Mesendoderm (in vitro differentiated cells): ENCODE measurements at regions not wholly inside any gene's neighbourhood (a gene's known extent, or its start where the extent isn't known, plus 50 kb on each side); places are given as distances from the start of the nearest gene placed in this dataset.

Experiments used
- DNase-seq: peaks from one replicate; pipeline ENCODE4 v3.0.0; 2013
- H2AK5ac ChIP-seq: 2 replicates; pipeline ENCODE4 v1.6.1; 2013; ENCODE audit warnings: low read length, inconsistent platforms
- H2BK120ac ChIP-seq: 2 replicates; pipeline ENCODE4 v1.6.1; 2013; ENCODE audit warnings: low read depth, mild to moderate bottlenecking, low read length, moderate library complexity, mixed read lengths
- H2BK15ac ChIP-seq: replicated peaks from 2 replicates; pipeline ENCODE4 v1.6.1; 2013; ENCODE audit warnings: low read depth, mild to moderate bottlenecking, moderate library complexity
- H2BK5ac ChIP-seq: 2 replicates; pipeline ENCODE4 v1.6.1; 2013; ENCODE audit warnings: low read length, inconsistent platforms
- H3K18ac ChIP-seq: 2 replicates; pipeline ENCODE4 v1.6.1; 2013; ENCODE audit warnings: mild to moderate bottlenecking, low read length, mixed read lengths
- H3K23ac ChIP-seq: one replicate; pipeline ENCODE4 v1.6.1; 2013; ENCODE audit warnings: low read length
- H3K27ac ChIP-seq: 2 replicates; pipeline ENCODE4 v1.5.1; 2013; ENCODE audit warnings: low read depth, mild to moderate bottlenecking, inconsistent platforms, low read length, moderate library complexity
- H3K27me3 ChIP-seq: 2 replicates; pipeline ENCODE4 v1.6.1; 2013; ENCODE audit warnings: low read length, control low read depth, mild to moderate bottlenecking, inconsistent platforms; ENCODE audit not compliant: insufficient read depth, poor library complexity
- H3K36me3 ChIP-seq: 2 replicates; pipeline ENCODE4 v1.6.1; 2013; ENCODE audit warnings: low read length, inconsistent platforms; ENCODE audit not compliant: control insufficient read depth, insufficient read depth
- H3K4ac ChIP-seq: one replicate; pipeline ENCODE4 v1.6.1; 2013; ENCODE audit warnings: low read depth, mild to moderate bottlenecking, low read length, moderate library complexity
- H3K4me1 ChIP-seq: 2 replicates; pipeline ENCODE4 v1.6.1; 2013; ENCODE audit warnings: low read depth, low read length, inconsistent platforms; ENCODE audit not compliant: control insufficient read depth
- H3K4me2 ChIP-seq: 2 replicates; pipeline ENCODE4 v1.6.1; 2013; ENCODE audit warnings: low read length
- H3K4me3 ChIP-seq: 2 replicates; pipeline ENCODE4 v1.5.1; 2013; ENCODE audit warnings: mild to moderate bottlenecking, low read length
- H3K56ac ChIP-seq: one replicate; pipeline ENCODE4 v1.6.1; 2013; ENCODE audit warnings: low read length
- H3K79me1 ChIP-seq: 2 replicates; pipeline ENCODE4 v1.6.1; 2013; ENCODE audit warnings: low read length, inconsistent platforms
- H3K79me2 ChIP-seq: 2 replicates; pipeline ENCODE4 v1.6.1; 2013; ENCODE audit warnings: mild to moderate bottlenecking, low read length; ENCODE audit not compliant: control insufficient read depth, insufficient read depth
- H3K9ac ChIP-seq: 2 replicates; pipeline ENCODE4 v1.6.1; 2013; ENCODE audit warnings: low read length, inconsistent platforms
- H4K5ac ChIP-seq: one replicate; pipeline ENCODE4 v1.6.1; 2013; ENCODE audit warnings: low read length
- H4K8ac ChIP-seq: one replicate; pipeline ENCODE4 v1.6.1; 2013; ENCODE audit warnings: low read depth, mild to moderate bottlenecking, control low read depth, low read length, moderate library complexity
- WGBS: extraction: QIAGEN DNeasy Blood & Tissue Kit; methylation state at CpG from one replicate; pipeline ENCODE4 v1.1.7; 2013; ENCODE audit warnings: low lambda C conversion rate, missing lambda C conversion rate; ENCODE audit not compliant: insufficient coverage; ENCODE audit errors: extremely low coverage; 5-methylcytosine and 5-hydroxymethylcytosine counted together

GRCh38 chr2:121159291-121160071 lies 125.5 kb downstream of the TFCP2L1 start:
- H3K9ac ChIP-seq: no peak overlapping the region
- H3K4me1 ChIP-seq: no peaks in the 10 kb centered on the region
- H3K79me1 ChIP-seq: no peaks in the 10 kb centered on the region
- no peak for DNase-seq
- no peak overlapping the region for H3K27ac ChIP-seq
- H3K79me2 ChIP-seq: no peaks in the 10 kb centered on the region
- H4K5ac ChIP-seq: no peak overlapping the region
- H4K8ac ChIP-seq: no peak overlapping the region
- H2BK120ac ChIP-seq: no peak overlapping the region
- no peaks in the 10 kb centered on the region for H3K36me3 ChIP-seq
- H3K4me3 ChIP-seq: no peak overlapping the region
- no CpG with 5 or more reads among the region's 8 CpGs for WGBS
- no peak overlapping the region for H3K4ac ChIP-seq
- no peaks in the 10 kb centered on the region for H3K27me3 ChIP-seq
- H3K4me2 ChIP-seq: no peak overlapping the region
- H3K23ac ChIP-seq: no peak overlapping the region
- no peak overlapping the region for H2BK5ac ChIP-seq
- H3K18ac ChIP-seq: no peak overlapping the region
- H2AK5ac ChIP-seq: no peak overlapping the region
- no peak overlapping the region for H3K56ac ChIP-seq
- no peak overlapping the region for H2BK15ac ChIP-seq

GRCh38 chr2:121160366-121160765 lies 124.6 kb downstream of the TFCP2L1 start:
- no peaks in the 10 kb centered on the region for H3K79me1 ChIP-seq
- H3K36me3 ChIP-seq: no peaks in the 10 kb centered on the region
- H3K56ac ChIP-seq: no peak overlapping the region
- H3K4me1 ChIP-seq: no peaks in the 10 kb centered on the region
- H2AK5ac ChIP-seq: no peak overlapping the region
- no peak overlapping the region for H2BK120ac ChIP-seq
- H3K23ac ChIP-seq: no peak overlapping the region
- H4K5ac ChIP-seq: no peak overlapping the region
- H3K9ac ChIP-seq: no peak overlapping the region
- DNase-seq: no peak
- no peak overlapping the region for H3K4me3 ChIP-seq
- no CpG with 5 or more reads among the region's 4 CpGs for WGBS
- no peak overlapping the region for H2BK15ac ChIP-seq
- no peak overlapping the region for H2BK5ac ChIP-seq
- H3K79me2 ChIP-seq: no peaks in the 10 kb centered on the region
- H3K4me2 ChIP-seq: no peak overlapping the region
- H4K8ac ChIP-seq: no peak overlapping the region
- no peak overlapping the region for H3K4ac ChIP-seq
- no peaks in the 10 kb centered on the region for H3K27me3 ChIP-seq
- H3K27ac ChIP-seq: no peak overlapping the region
- H3K18ac ChIP-seq: no peak overlapping the region

- H3K4me3 ChIP-seq: no peak overlapping the region
- no peak overlapping the region for H3K4me2 ChIP-seq
- H2BK5ac ChIP-seq: no peak overlapping the region
- no peak overlapping the region for H3K56ac ChIP-seq
- H4K8ac ChIP-seq: no peak overlapping the region
- H3K4me1 ChIP-seq: no peaks in the 10 kb centered on the region
- WGBS: no CpG with 5 or more reads among the region's 1 CpG
- no peak overlapping the region for H3K23ac ChIP-seq
- no peak overlapping the region for H2AK5ac ChIP-seq
- no peaks in the 10 kb centered on the region for H3K36me3 ChIP-seq
- no peak for DNase-seq
- no peak overlapping the region for H3K18ac ChIP-seq
- H3K27ac ChIP-seq: no peak overlapping the region
- H3K4ac ChIP-seq: no peak overlapping the region
- H4K5ac ChIP-seq: no peak overlapping the region
- H3K79me1 ChIP-seq: no peaks in the 10 kb centered on the region
- no peaks in the 10 kb centered on the region for H3K79me2 ChIP-seq
- no peak overlapping the region for H2BK120ac ChIP-seq
- no peak overlapping the region for H3K9ac ChIP-seq
- no peak overlapping the region for H2BK15ac ChIP-seq
- H3K27me3 ChIP-seq: no peaks in the 10 kb centered on the region
Measured at GRCh38 chr2:121161272-121161671, 123.7 kb downstream of the TFCP2L1 start.

GRCh38 chr2:121162893-121163292 lies 122.1 kb downstream of the TFCP2L1 start:
- H3K9ac ChIP-seq: no peak overlapping the region

GRCh38 chr2:121164042-121164441 lies 121.0 kb downstream of the TFCP2L1 start:
- Histone ChIP-seq H2BK120ac (no peak overlapping the region), H3K79me1 (no peaks in the 10 kb centered on the region), H3K56ac (no peak overlapping the region), H3K27me3 (no peaks in the 10 kb centered on the region), H3K4me3 (no peak overlapping the region), H2BK5ac (no peak overlapping the region), H4K5ac (no peak overlapping the region), H3K4ac (no peak overlapping the region), H3K4me2 (no peak overlapping the region), H3K18ac (no peak overlapping the region), H3K36me3 (no peaks in the 10 kb centered on the region), H3K4me1 (no peaks in the 10 kb centered on the region), H3K23ac (no peak overlapping the region), H4K8ac (no peak overlapping the region), H2AK5ac (no peak overlapping the region), H3K79me2 (no peaks in the 10 kb centered on the region), H3K27ac (no peak overlapping the region), H2BK15ac (no peak overlapping the region), H3K9ac (no peak overlapping the region)
- no CpG with 5 or more reads among the region's 3 CpGs for WGBS
- DNase-seq: no peak

More at GRCh38 chr2:121162893-121163292, 122.1 kb downstream of the TFCP2L1 start:
- Histone ChIP-seq H3K79me1 (no peaks in the 10 kb centered on the region), H3K4me3 (no peak overlapping the region), H3K4me1 (no peaks in the 10 kb centered on the region), H3K36me3 (no peaks in the 10 kb centered on the region), H4K5ac (no peak overlapping the region), H2BK120ac (no peak overlapping the region), H3K27ac (no peak overlapping the region), H3K56ac (no peak overlapping the region), H2BK15ac (no peak overlapping the region), H4K8ac (no peak overlapping the region), H2BK5ac (no peak overlapping the region), H3K18ac (no peak overlapping the region), H3K27me3 (no peaks in the 10 kb centered on the region), H3K79me2 (no peaks in the 10 kb centered on the region), H3K4me2 (no peak overlapping the region), H2AK5ac (no peak overlapping the region), H3K4ac (no peak overlapping the region), H3K23ac (no peak overlapping the region)
- no peak for DNase-seq

- Histone ChIP-seq H3K4ac (no peak overlapping the region), H2AK5ac (no peak overlapping the region), H3K36me3 (no peaks in the 10 kb centered on the region), H3K18ac (no peak overlapping the region), H3K79me2 (no peaks in the 10 kb centered on the region), H4K8ac (no peak overlapping the region), H3K23ac (no peak overlapping the region), H3K4me3 (no peak overlapping the region), H2BK120ac (no peak overlapping the region), H3K4me2 (no peak overlapping the region), H2BK15ac (no peak overlapping the region), H4K5ac (no peak overlapping the region), H3K79me1 (no peaks in the 10 kb centered on the region), H3K27ac (no peak overlapping the region), H3K56ac (no peak overlapping the region), H2BK5ac (no peak overlapping the region), H3K4me1 (no peaks in the 10 kb centered on the region), H3K9ac (no peak overlapping the region), H3K27me3 (no peaks in the 10 kb centered on the region)
- DNase-seq: no peak
- no CpG with 5 or more reads among the region's 1 CpG for WGBS
Measured at GRCh38 chr2:121165038-121165542, 119.9 kb downstream of the TFCP2L1 start.
